ENCODE measurements at regions not wholly inside any gene's neighbourhood (a gene's known extent, or its start where the extent isn't known, plus 50 kb on each side); places are given as distances from the start of the nearest gene placed in this dataset.

GRCh38 chrX:36642052-36642451, 366.1 kb upstream of the FAM47C start:
- Histone ChIP-seq H3K4me1 (ENCODE audit: low read depth) (no peaks in the 10 kb centered on the region), H3K4me3 (no peak overlapping the region), H3K36me3 (no peaks in the 10 kb centered on the region), H3K27ac (no peak overlapping the region), H3K27me3 (no peaks in the 10 kb centered on the region), H3K9me3 (ENCODE audit: low read depth) (no peaks in the 10 kb centered on the region)
- TF ChIP-seq, protein P1, sequence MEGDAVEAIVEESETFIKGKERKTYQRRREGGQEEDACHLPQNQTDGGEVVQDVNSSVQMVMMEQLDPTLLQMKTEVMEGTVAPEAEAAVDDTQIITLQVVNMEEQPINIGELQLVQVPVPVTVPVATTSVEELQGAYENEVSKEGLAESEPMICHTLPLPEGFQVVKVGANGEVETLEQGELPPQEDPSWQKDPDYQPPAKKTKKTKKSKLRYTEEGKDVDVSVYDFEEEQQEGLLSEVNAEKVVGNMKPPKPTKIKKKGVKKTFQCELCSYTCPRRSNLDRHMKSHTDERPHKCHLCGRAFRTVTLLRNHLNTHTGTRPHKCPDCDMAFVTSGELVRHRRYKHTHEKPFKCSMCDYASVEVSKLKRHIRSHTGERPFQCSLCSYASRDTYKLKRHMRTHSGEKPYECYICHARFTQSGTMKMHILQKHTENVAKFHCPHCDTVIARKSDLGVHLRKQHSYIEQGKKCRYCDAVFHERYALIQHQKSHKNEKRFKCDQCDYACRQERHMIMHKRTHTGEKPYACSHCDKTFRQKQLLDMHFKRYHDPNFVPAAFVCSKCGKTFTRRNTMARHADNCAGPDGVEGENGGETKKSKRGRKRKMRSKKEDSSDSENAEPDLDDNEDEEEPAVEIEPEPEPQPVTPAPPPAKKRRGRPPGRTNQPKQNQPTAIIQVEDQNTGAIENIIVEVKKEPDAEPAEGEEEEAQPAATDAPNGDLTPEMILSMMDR (IDR thresholded peaks at IDR 0.05; ENCODE audit: low read depth, low read length), result no peak
- DNase-seq (ENCODE audit: low read depth in 1 of 2, low spot score in 1 of 2), result no peak

DNA sequence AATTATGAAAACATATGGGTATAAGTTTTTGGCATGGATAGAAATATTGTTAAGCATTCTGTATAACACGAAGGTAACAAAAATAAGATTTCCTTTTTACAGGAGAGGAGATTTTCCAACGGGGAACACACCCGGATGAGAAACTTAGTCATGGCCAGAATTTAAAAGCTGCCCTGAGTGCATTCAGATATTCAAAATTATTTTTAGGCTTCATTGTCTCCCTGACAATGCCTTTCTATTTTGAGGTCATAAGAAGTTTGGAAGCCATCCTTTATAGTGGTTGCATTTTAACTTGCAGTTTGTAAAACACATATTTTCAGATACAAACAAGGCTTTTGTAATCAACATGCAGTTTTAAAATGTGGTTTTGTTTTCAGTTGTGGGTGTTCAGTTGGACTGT, 357.5 kb upstream of the FAM47C start:
- no peaks in the 10 kb centered on the region for H3K9me3 ChIP-seq (ENCODE audit: low read depth)
- TF ChIP-seq, protein P1 (IDR thresholded peaks at IDR 0.05; ENCODE audit: low read depth, low read length), result no peak
- no peaks in the 10 kb centered on the region for H3K27me3 ChIP-seq
- H3K27ac ChIP-seq, result no peak overlapping the region
- H3K36me3 ChIP-seq, result no peaks in the 10 kb centered on the region
- DNase-seq (ENCODE audit: low read depth in 1 of 2, low spot score in 1 of 2), result no peak
- no peak overlapping the region for H3K4me3 ChIP-seq
- no peaks in the 10 kb centered on the region for H3K4me1 ChIP-seq (ENCODE audit: low read depth)

- no peaks in the 10 kb centered on the region for H3K27me3 ChIP-seq
- no peak for DNase-seq (ENCODE audit: low read depth in 1 of 2, low spot score in 1 of 2)
- TF ChIP-seq, protein P1 (IDR thresholded peaks at IDR 0.05; ENCODE audit: low read depth, low read length), result no peak
- H3K36me3 ChIP-seq, result no peaks in the 10 kb centered on the region
- H3K4me1 ChIP-seq (ENCODE audit: low read depth), result no peaks in the 10 kb centered on the region
- no peak overlapping the region for H3K27ac ChIP-seq
- no peaks in the 10 kb centered on the region for H3K9me3 ChIP-seq (ENCODE audit: low read depth)
- no peak overlapping the region for H3K4me3 ChIP-seq
Measured at GRCh38 chrX:36683507-36683906, 324.7 kb upstream of the FAM47C start.

DNA sequence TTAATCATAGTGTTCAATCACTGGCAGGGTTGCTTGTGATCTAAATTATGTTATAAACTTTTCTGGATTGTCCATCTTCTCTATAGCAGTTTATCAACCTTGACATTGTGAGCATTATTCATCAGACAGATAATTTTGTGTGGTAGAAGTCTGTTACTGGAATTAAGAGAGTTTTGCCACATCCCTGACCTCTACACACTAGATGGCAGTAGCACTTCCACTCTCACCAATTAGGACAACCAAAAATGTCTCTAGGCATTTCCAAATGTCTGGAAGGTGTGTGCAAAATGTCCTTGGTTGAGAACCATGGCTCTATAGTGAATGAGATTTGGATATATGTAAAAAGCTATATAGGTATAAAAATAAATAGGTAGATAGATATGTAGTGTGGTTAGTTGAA, 324.1 kb upstream of the FAM47C start:
- H3K27me3 ChIP-seq, result no peaks in the 10 kb centered on the region
- H3K36me3 ChIP-seq, result no peaks in the 10 kb centered on the region
- DNase-seq (ENCODE audit: low read depth in 1 of 2, low spot score in 1 of 2), result no peak
- H3K4me3 ChIP-seq, result no peak overlapping the region
- TF ChIP-seq, protein P1 (IDR thresholded peaks at IDR 0.05; ENCODE audit: low read depth, low read length), result no peak
- H3K9me3 ChIP-seq (ENCODE audit: low read depth), result no peaks in the 10 kb centered on the region
- H3K4me1 ChIP-seq (ENCODE audit: low read depth), result no peaks in the 10 kb centered on the region
- H3K27ac ChIP-seq, result no peak overlapping the region

- no peak overlapping the region for H3K4me3 ChIP-seq
- TF ChIP-seq, protein P1 (IDR thresholded peaks at IDR 0.05; ENCODE audit: low read depth, low read length), result no peak
- no peaks in the 10 kb centered on the region for H3K27me3 ChIP-seq
- no peaks in the 10 kb centered on the region for H3K9me3 ChIP-seq (ENCODE audit: low read depth)
- H3K27ac ChIP-seq, result no peak overlapping the region
- no peaks in the 10 kb centered on the region for H3K4me1 ChIP-seq (ENCODE audit: low read depth)
- DNase-seq (ENCODE audit: low read depth in 1 of 2, low spot score in 1 of 2), result no peak
- H3K36me3 ChIP-seq, result no peaks in the 10 kb centered on the region
Measured at GRCh38 chrX:36721990-36722389, 286.2 kb upstream of the FAM47C start.

DNA sequence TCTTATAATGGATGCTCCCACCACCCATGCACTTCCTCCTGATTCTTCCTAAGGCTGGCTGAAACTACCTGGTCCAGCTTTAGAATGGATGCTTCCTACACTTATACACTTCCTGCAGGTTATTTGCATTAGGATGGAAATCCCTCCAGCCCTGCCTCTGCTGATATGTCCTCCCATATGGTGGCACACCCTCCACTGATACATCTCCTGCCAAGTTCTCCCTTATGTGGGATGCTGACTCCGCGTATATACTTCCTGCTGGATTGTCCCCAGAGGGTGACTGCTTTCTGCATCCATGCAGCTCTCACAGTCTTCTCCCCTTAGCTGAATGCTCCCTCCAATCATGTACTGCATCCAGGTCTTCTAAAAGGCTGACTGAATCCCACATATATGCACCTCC, 254.6 kb upstream of the FAM47C start:
- H3K4me3 ChIP-seq, result no peak overlapping the region
- no peak overlapping the region for H3K27ac ChIP-seq
- H3K36me3 ChIP-seq, result no peaks in the 10 kb centered on the region
- H3K9me3 ChIP-seq (ENCODE audit: low read depth), result no peaks in the 10 kb centered on the region
- H3K27me3 ChIP-seq, result no peaks in the 10 kb centered on the region
- DNase-seq (ENCODE audit: low read depth in 1 of 2, low spot score in 1 of 2), result no peak
- H3K4me1 ChIP-seq (ENCODE audit: low read depth), result no peaks in the 10 kb centered on the region
- TF ChIP-seq, protein P1 (IDR thresholded peaks at IDR 0.05; ENCODE audit: low read depth, low read length), result no peak

Data from cardiac muscle cell (in vitro differentiated cells and primary cell).